ENCODE measurements at regions not wholly inside any gene's neighbourhood (a gene's known extent, or its start where the extent isn't known, plus 50 kb on each side); places are given as distances from the start of the nearest gene placed in this dataset.

DNA sequence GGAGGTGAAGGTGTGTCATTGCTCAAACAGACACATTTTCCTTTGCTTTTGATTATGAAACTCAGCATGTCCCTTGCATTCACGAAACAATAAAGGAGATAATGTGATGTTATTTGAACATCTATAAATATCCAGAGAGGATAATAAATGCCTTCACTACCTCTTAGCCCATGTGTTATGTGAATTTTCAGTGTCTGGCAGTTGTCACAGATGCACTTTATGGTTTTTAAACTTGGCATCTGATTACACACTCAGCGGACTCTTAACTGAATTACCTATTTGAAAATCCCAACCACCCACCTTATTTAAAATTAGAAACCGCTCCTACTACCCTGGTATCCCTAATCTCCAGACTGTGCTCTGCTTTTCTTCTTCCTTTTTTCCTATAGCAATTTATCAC is 254.2 kb downstream of the COG6 start:
- Histone ChIP-seq H3K4me1 (ENCODE audit: control insufficient read depth in 5 of 5, insufficient read depth in 5 of 5, low read length in 5 of 5) (peaks cover 0 to 10% (median 6%) of the 10 kb centered on the region in 5 donors), H3K36me3 (ENCODE audit: control insufficient read depth in 5 of 5, insufficient read depth in 5 of 5, low read length in 5 of 5) (no peaks in the 10 kb centered on the region), H3K9ac (ENCODE audit: low read length in 5 of 5) (no peak overlapping the region), H3K9me3 (ENCODE audit: control insufficient read depth in 5 of 5, low read length in 5 of 5) (no peaks in the 10 kb centered on the region), H3K27ac (ENCODE audit: low read depth, low read length) (no peak overlapping the region), H3K4me3 (ENCODE audit: low read depth in 1 of 5, low read length in 5 of 5) (no peak overlapping the region), H3K27me3 (ENCODE audit: control insufficient read depth in 5 of 5, insufficient read depth in 4 of 5, low read length in 5 of 5) (no peaks in the 10 kb centered on the region)

DNA sequence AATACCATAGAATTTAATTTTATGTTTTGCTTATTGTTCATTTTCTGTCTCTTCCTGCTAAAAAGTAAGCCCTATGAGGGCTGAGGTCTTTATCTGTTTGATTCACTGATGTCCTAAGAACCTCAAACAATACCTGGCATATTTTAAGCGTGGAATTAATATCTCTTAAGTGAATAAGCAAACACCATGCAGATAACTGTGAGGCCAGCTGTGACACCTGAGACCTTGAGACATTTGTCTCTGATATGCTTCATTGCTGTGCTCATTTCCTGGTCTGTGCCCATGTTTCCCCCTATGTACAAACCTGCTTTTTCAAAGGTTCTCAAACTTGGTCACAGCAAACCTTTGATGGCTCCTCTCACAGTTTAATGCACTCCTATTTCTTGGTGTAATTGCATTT is 254.6 kb downstream of the COG6 start:
- Histone ChIP-seq H3K36me3 (ENCODE audit: control insufficient read depth in 5 of 5, insufficient read depth in 5 of 5, low read length in 5 of 5) (no peaks in the 10 kb centered on the region), H3K27ac (ENCODE audit: low read depth, low read length) (no peak overlapping the region), H3K27me3 (ENCODE audit: control insufficient read depth in 5 of 5, insufficient read depth in 4 of 5, low read length in 5 of 5) (no peaks in the 10 kb centered on the region), H3K9ac (ENCODE audit: low read length in 5 of 5) (no peak overlapping the region), H3K4me3 (ENCODE audit: low read depth in 1 of 5, low read length in 5 of 5) (no peak overlapping the region), H3K4me1 (ENCODE audit: control insufficient read depth in 5 of 5, insufficient read depth in 5 of 5, low read length in 5 of 5) (peaks cover 0 to 11% (median 6%) of the 10 kb centered on the region in 5 donors), H3K9me3 (ENCODE audit: control insufficient read depth in 5 of 5, low read length in 5 of 5) (no peaks in the 10 kb centered on the region)

DNA sequence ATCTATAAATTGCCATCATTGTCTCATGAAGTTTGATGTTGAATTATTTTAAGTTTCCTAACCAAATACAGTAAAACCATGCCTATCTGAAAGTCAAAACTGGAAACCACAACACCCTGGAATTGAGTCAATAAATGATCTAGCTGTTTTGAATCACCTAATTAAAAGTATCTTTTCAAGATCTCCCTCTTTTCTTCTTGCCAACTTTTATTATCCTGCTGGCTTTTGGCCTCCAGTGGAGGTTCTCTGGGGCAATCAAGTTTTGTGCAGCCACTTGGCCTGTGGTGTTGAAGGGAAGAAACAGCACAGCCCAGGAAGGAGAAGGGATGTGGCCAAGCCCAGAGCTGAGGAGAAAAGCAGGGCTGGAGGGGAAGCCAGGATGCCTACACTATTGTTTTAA is 255.4 kb downstream of the COG6 start:
- H3K36me3 ChIP-seq (ENCODE audit: control insufficient read depth in 5 of 5, insufficient read depth in 5 of 5, low read length in 5 of 5), result no peaks in the 10 kb centered on the region

DNA sequence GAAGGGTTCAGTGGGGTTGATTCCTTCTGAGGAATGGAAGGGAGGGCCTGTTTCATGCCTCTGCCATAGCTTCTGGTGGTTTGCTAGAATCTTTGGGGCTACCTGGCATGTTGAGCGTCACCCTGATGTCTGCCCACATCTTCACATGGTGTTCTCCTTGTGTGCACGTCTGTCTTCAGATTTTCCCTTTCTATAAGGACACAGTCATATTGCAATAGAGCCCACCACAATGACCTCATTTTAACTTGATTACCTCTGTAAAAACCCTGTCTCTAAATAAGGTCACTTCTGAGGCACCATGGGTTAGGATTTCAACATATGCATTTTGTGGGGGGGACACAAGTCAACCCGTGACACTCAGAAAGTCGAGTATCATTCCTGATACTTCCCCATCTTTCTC is 257.9 kb downstream of the COG6 start:
- H3K27me3 ChIP-seq (ENCODE audit: control insufficient read depth in 5 of 5, insufficient read depth in 4 of 5, low read length in 5 of 5), result no peaks in the 10 kb centered on the region
- H3K9ac ChIP-seq (ENCODE audit: low read length in 5 of 5), result no peak overlapping the region
- H3K4me1 ChIP-seq (ENCODE audit: control insufficient read depth in 5 of 5, insufficient read depth in 5 of 5, low read length in 5 of 5), result peaks cover 0 to 11% (median 6%) of the 10 kb centered on the region in 5 donors
- no peaks in the 10 kb centered on the region for H3K9me3 ChIP-seq (ENCODE audit: control insufficient read depth in 5 of 5, low read length in 5 of 5)
- no peaks in the 10 kb centered on the region for H3K36me3 ChIP-seq (ENCODE audit: control insufficient read depth in 5 of 5, insufficient read depth in 5 of 5, low read length in 5 of 5)
- H3K27ac ChIP-seq (ENCODE audit: low read depth, low read length), result no peak overlapping the region
- H3K4me3 ChIP-seq (ENCODE audit: low read depth in 1 of 5, low read length in 5 of 5), result no peak overlapping the region

More for the DNA sequence above, 255.4 kb downstream of the COG6 start:
- Histone ChIP-seq H3K9me3 (ENCODE audit: control insufficient read depth in 5 of 5, low read length in 5 of 5) (no peaks in the 10 kb centered on the region), H3K27me3 (ENCODE audit: control insufficient read depth in 5 of 5, insufficient read depth in 4 of 5, low read length in 5 of 5) (no peaks in the 10 kb centered on the region), H3K27ac (ENCODE audit: low read depth, low read length) (no peak overlapping the region), H3K9ac (ENCODE audit: low read length in 5 of 5) (no peak overlapping the region), H3K4me3 (ENCODE audit: low read depth in 1 of 5, low read length in 5 of 5) (no peak overlapping the region), H3K4me1 (ENCODE audit: control insufficient read depth in 5 of 5, insufficient read depth in 5 of 5, low read length in 5 of 5) (peaks cover 0 to 11% (median 6%) of the 10 kb centered on the region in 5 donors)

DNA sequence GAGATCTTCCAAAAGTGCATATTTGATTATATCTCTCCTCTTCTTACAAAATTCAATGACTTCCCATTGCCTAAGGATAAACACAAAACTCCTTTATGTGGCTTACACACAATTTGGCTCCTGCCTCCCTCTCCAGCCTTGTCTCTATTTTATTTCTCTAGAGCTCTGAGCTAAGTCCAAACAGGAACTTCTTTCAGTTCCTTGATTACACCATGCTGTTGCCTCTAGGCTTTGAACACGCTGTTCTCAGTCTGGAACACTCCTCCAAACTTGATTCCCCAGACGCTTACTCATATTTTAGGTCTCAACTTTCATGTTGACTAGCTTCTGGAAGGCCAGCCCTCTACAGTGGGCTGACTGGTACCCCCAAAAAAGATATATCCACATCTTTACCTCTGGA is 258.5 kb downstream of the COG6 start:
- H3K27me3 ChIP-seq (ENCODE audit: control insufficient read depth in 5 of 5, insufficient read depth in 4 of 5, low read length in 5 of 5), result no peaks in the 10 kb centered on the region
- H3K27ac ChIP-seq (ENCODE audit: low read depth, low read length), result no peak overlapping the region
- H3K4me3 ChIP-seq (ENCODE audit: low read depth in 1 of 5, low read length in 5 of 5), result no peak overlapping the region
- H3K4me1 ChIP-seq (ENCODE audit: control insufficient read depth in 5 of 5, insufficient read depth in 5 of 5, low read length in 5 of 5), result peaks cover 0 to 11% (median 6%) of the 10 kb centered on the region in 5 donors
- no peaks in the 10 kb centered on the region for H3K9me3 ChIP-seq (ENCODE audit: control insufficient read depth in 5 of 5, low read length in 5 of 5)
- no peaks in the 10 kb centered on the region for H3K36me3 ChIP-seq (ENCODE audit: control insufficient read depth in 5 of 5, insufficient read depth in 5 of 5, low read length in 5 of 5)
- no peak overlapping the region for H3K9ac ChIP-seq (ENCODE audit: low read length in 5 of 5)

DNA sequence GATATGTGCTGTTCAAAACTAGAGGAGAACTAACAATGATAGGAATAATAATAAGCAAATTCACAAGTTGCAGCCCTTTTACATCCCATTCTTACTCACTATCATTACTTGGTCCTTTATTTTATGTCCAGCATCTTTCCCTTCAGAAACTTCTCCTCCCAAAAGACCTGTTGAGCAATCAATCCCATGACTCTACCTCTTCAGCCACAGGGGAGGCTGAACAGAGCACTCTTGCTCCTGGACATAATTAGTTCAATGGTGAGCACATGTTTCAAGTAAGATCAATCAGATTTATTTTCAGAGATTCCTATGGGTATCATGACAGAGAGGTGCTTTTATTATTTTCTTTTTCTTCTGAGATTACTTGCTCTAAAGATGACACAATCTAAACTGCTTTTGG is 260.0 kb downstream of the COG6 start:
- Histone ChIP-seq H3K36me3 (ENCODE audit: control insufficient read depth in 5 of 5, insufficient read depth in 5 of 5, low read length in 5 of 5) (no peaks in the 10 kb centered on the region), H3K27ac (ENCODE audit: low read depth, low read length) (no peak overlapping the region), H3K4me3 (ENCODE audit: low read depth in 1 of 5, low read length in 5 of 5) (no peak overlapping the region), H3K9ac (ENCODE audit: low read length in 5 of 5) (no peak overlapping the region), H3K9me3 (ENCODE audit: control insufficient read depth in 5 of 5, low read length in 5 of 5) (no peaks in the 10 kb centered on the region), H3K27me3 (ENCODE audit: control insufficient read depth in 5 of 5, insufficient read depth in 4 of 5, low read length in 5 of 5) (no peaks in the 10 kb centered on the region), H3K4me1 (ENCODE audit: control insufficient read depth in 5 of 5, insufficient read depth in 5 of 5, low read length in 5 of 5) (peaks cover 0 to 11% (median 6%) of the 10 kb centered on the region in 5 donors)

DNA sequence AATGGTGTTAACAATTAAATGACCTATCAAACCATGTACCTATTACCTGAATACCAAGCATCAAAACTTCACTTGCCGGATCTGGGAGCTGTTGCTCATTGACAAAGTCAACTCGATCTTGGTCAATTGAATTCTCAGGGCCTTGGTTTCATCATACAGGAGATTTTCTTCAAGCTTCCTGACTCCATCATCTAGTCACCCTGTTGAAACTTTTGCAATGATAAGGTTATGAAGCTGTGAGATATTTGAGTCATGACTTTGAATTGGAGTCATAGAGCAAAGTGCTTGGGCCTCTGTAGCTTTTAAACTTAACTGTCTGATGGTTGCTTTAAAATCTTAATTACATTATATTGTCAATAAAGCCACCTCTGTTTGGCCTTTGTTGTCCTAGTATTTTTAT is 260.9 kb downstream of the COG6 start:
- Histone ChIP-seq H3K9me3 (ENCODE audit: control insufficient read depth in 5 of 5, low read length in 5 of 5) (peaks cover 0 to 2% (median 0%) of the 10 kb centered on the region in 5 donors), H3K4me1 (ENCODE audit: control insufficient read depth in 5 of 5, insufficient read depth in 5 of 5, low read length in 5 of 5) (peaks cover 0 to 11% (median 6%) of the 10 kb centered on the region in 5 donors), H3K27me3 (ENCODE audit: control insufficient read depth in 5 of 5, insufficient read depth in 4 of 5, low read length in 5 of 5) (no peaks in the 10 kb centered on the region), H3K27ac (ENCODE audit: low read depth, low read length) (no peak overlapping the region), H3K4me3 (ENCODE audit: low read depth in 1 of 5, low read length in 5 of 5) (no peak overlapping the region), H3K36me3 (ENCODE audit: control insufficient read depth in 5 of 5, insufficient read depth in 5 of 5, low read length in 5 of 5) (no peaks in the 10 kb centered on the region), H3K9ac (ENCODE audit: low read length in 5 of 5) (no peak overlapping the region)

DNA sequence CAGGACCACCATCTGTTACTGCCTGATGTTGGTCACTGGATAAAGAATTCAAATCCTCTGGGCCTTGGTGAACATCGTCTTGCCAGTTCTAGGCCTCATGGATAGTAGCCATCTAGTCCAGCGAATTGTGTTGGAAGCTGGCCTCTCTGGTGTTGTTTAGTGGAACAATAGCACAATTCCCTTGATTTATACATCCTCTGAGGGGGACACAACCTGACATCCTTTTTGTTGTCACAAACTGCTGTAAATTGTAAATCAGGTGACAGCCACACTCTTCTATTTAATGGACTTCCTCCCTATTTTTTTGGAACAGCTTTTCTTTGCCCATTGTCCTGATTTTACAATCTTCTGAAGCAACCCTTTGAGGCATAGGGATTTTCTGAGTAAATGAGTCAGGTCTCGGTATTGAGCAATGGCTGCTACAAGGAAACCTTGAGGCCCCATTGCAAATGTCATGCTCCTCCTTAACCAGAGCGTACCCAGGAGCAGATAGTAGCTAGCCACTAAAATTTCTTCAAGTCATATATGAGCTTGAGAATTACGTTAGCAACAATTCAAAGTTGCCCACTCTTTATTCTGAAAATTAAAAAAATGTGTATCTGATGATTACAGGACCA is 263.3 kb downstream of the COG6 start:
- Histone ChIP-seq H3K4me1 (ENCODE audit: control insufficient read depth in 5 of 5, insufficient read depth in 5 of 5, low read length in 5 of 5) (peaks cover 0 to 10% (median 5%) of the 10 kb centered on the region in 5 donors), H3K9ac (ENCODE audit: low read length in 5 of 5) (no peak overlapping the region), H3K4me3 (ENCODE audit: low read depth in 1 of 5, low read length in 5 of 5) (no peak overlapping the region), H3K27me3 (ENCODE audit: control insufficient read depth in 5 of 5, insufficient read depth in 4 of 5, low read length in 5 of 5) (no peaks in the 10 kb centered on the region), H3K36me3 (ENCODE audit: control insufficient read depth in 5 of 5, insufficient read depth in 5 of 5, low read length in 5 of 5) (no peaks in the 10 kb centered on the region), H3K9me3 (ENCODE audit: control insufficient read depth in 5 of 5, low read length in 5 of 5) (peaks cover 0 to 7% (median 5%) of the 10 kb centered on the region in 5 donors), H3K27ac (ENCODE audit: low read depth, low read length) (no peak overlapping the region)

DNA sequence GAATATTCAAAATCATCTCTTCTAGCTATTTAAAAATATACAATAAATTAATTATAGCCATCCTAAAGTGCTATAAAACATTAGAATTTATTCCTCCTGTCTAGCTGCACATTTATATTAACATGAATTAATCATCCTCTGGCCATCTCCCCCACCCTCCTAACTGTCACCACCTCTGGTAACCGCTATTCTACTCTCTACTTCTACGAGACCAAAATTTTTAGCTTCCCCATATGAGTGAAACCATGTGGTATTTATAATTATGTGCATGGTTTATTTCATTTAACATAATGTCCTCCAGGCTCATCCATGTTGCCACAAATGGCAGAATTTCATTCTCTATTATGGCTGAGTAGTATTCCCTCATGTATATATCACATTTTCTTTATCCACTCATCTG is 265.2 kb downstream of the COG6 start:
- Histone ChIP-seq H3K27ac (ENCODE audit: low read depth, low read length) (no peak overlapping the region), H3K27me3 (ENCODE audit: control insufficient read depth in 5 of 5, insufficient read depth in 4 of 5, low read length in 5 of 5) (no peaks in the 10 kb centered on the region), H3K4me1 (ENCODE audit: control insufficient read depth in 5 of 5, insufficient read depth in 5 of 5, low read length in 5 of 5) (no peaks in the 10 kb centered on the region), H3K36me3 (ENCODE audit: control insufficient read depth in 5 of 5, insufficient read depth in 5 of 5, low read length in 5 of 5) (no peaks in the 10 kb centered on the region), H3K9me3 (ENCODE audit: control insufficient read depth in 5 of 5, low read length in 5 of 5) (peaks cover 4 to 13% (median 7%) of the 10 kb centered on the region in 5 donors), H3K9ac (ENCODE audit: low read length in 5 of 5) (no peak overlapping the region), H3K4me3 (ENCODE audit: low read depth in 1 of 5, low read length in 5 of 5) (no peak overlapping the region)

DNA sequence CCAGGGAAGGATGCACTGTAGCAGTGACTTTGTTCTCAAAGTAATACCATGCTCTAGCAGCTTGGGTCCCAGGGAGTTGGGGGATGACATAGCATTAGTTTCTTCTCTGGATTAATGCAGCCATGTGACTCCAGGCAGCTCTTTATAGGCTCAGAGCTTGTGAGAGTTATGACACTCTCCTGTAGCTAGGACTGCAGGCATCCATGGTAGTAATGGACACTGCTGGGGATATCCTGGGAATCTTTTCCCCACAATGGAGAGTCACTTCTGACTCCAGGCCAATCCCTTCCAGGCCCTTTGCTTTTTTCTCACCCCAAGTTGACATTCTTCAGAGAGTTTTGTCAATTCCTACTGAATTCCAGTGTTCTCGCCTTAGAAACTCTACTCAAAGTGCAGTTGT is 270.9 kb downstream of the COG6 start:
- no peaks in the 10 kb centered on the region for H3K4me1 ChIP-seq (ENCODE audit: control insufficient read depth in 5 of 5, insufficient read depth in 5 of 5, low read length in 5 of 5)
- H3K27me3 ChIP-seq (ENCODE audit: control insufficient read depth in 5 of 5, insufficient read depth in 4 of 5, low read length in 5 of 5), result no peaks in the 10 kb centered on the region
- H3K27ac ChIP-seq (ENCODE audit: low read depth, low read length), result no peak overlapping the region
- H3K36me3 ChIP-seq (ENCODE audit: control insufficient read depth in 5 of 5, insufficient read depth in 5 of 5, low read length in 5 of 5), result no peaks in the 10 kb centered on the region
- H3K4me3 ChIP-seq (ENCODE audit: low read depth in 1 of 5, low read length in 5 of 5), result no peak overlapping the region
- H3K9ac ChIP-seq (ENCODE audit: low read length in 5 of 5), result no peak overlapping the region
- H3K9me3 ChIP-seq (ENCODE audit: control insufficient read depth in 5 of 5, low read length in 5 of 5), result peaks cover 3 to 17% (median 12%) of the 10 kb centered on the region in 5 donors

All from subcutaneous abdominal adipose tissue (tissue), 5 donors.